H1 (cell line): ENCODE measurements at regions not wholly inside any gene's neighbourhood (a gene's known extent, or its start where the extent isn't known, plus 50 kb on each side); places are given as distances from the start of the nearest gene placed in this dataset.

Source experiments
- CTCF ChIA-PET: fragments of 300-600 bp; sonication (Branson Sonifier 250); formaldehyde crosslinking; loops from one replicate; lab custom pipeline; 2021; ENCODE audit not compliant: partially characterized antibody; lab: Charles Lee
- POLR2A ChIA-PET: fragments of 300-600 bp; sonication (Branson Sonifier 250); formaldehyde crosslinking; loops from one replicate; lab custom pipeline; 2021; ENCODE audit warnings: inconsistent platforms; ENCODE audit not compliant: partially characterized antibody; lab: Charles Lee
- DNase-seq, 2 experiments: peaks; one replicate each; pipeline versions ENCODE4 v3.0.0 to v3.0.0-alpha.2; 2010 to 2022; ENCODE audit warnings: low spot score in 2 of 2, low read depth in 1 of 2, mixed read lengths in 1 of 2
- FAIRE-seq: peaks from 2 replicates; lab custom pipeline; 2011; peaks lifted over from hg19 to GRCh38; lab: Jason Lieb, UNC
- H2AFZ ChIP-seq: 2 replicates; pipeline ENCODE4 v1.8.1; 2012; ENCODE audit warnings: low read length, inconsistent platforms
- H2AK5ac ChIP-seq: 2 replicates; pipeline ENCODE4 v1.6.1; 2013; ENCODE audit warnings: low read depth, low read length
- H2BK120ac ChIP-seq: replicated peaks from 2 replicates; pipeline ENCODE3; 2013; ENCODE audit warnings: low read depth, low read length, inconsistent platforms
- H2BK12ac ChIP-seq: 2 replicates; pipeline ENCODE4 v1.6.1; 2013; ENCODE audit warnings: low read depth, low read length
- H2BK15ac ChIP-seq: 2 replicates; pipeline ENCODE4 v1.6.1; 2013; ENCODE audit warnings: low read length
- H2BK20ac ChIP-seq: 2 replicates; pipeline ENCODE4 v1.6.1; 2013; ENCODE audit warnings: low read length
- H2BK5ac ChIP-seq: 2 replicates; pipeline ENCODE4 v1.6.1; 2013; ENCODE audit warnings: low read depth, low read length
- H3K14ac ChIP-seq: 2 replicates; pipeline ENCODE4 v1.6.1; 2013; ENCODE audit warnings: inconsistent platforms; ENCODE audit not compliant: insufficient read length
- H3K18ac ChIP-seq: 2 replicates; pipeline ENCODE4 v1.6.1; 2013; ENCODE audit warnings: low read length; ENCODE audit errors: extremely low read depth
- H3K23ac ChIP-seq: 2 replicates; pipeline ENCODE4 v1.6.1; 2013; ENCODE audit warnings: inconsistent platforms; ENCODE audit not compliant: insufficient read length
- H3K23me2 ChIP-seq: 2 replicates; pipeline ENCODE4 v1.6.1; 2013; ENCODE audit warnings: low read depth, low read length
- H3K27ac ChIP-seq: 2 replicates; pipeline ENCODE4 v1.6.1; 2011; ENCODE audit warnings: low read depth, low read length, inconsistent platforms
- H3K27me3 ChIP-seq, 4 experiments: replicated peaks in 1 of 4; 1 replicate in 1 of 4; 2 replicates in 3 of 4; pipeline versions ENCODE4 v1.6.1 to v1.8.1; 2011 to 2013; ENCODE audit warnings: low read length in 3 of 4, mild to moderate bottlenecking in 3 of 4, inconsistent platforms in 2 of 4, mixed read lengths in 2 of 4, moderate library complexity in 1 of 4; ENCODE audit not compliant: control insufficient read depth in 3 of 4, insufficient read depth in 3 of 4; ENCODE audit errors: extremely low read depth in 1 of 4
- H3K36me3 ChIP-seq, 4 experiments: 2 replicates each; pipeline versions ENCODE4 v1.6.1 to v1.8.1; 2011 to 2013; ENCODE audit warnings: mild to moderate bottlenecking in 4 of 4, low read length in 3 of 4, moderate library complexity in 2 of 4, control low read depth in 1 of 4, inconsistent platforms in 1 of 4; ENCODE audit not compliant: insufficient read depth in 4 of 4, control insufficient read depth in 2 of 4
- H3K4ac ChIP-seq: replicated peaks from 2 replicates; pipeline ENCODE3; 2013; ENCODE audit warnings: low read length, low read depth, mixed read lengths, inconsistent platforms; ENCODE audit not compliant: insufficient read length
- H3K4me1 ChIP-seq, 4 experiments: replicated peaks in 1 of 4; 1 replicate in 1 of 4; 2 replicates in 3 of 4; pipeline versions ENCODE4 v1.6.1 to v1.8.1; 2011 to 2013; ENCODE audit warnings: low read length in 3 of 4, inconsistent platforms in 2 of 4, mixed read lengths in 1 of 4; ENCODE audit not compliant: insufficient read depth in 4 of 4, control insufficient read depth in 3 of 4
- H3K4me2 ChIP-seq, 2 experiments: 2 replicates each; pipeline versions ENCODE4 v1.6.1 to v1.8.1; 2011 to 2013; ENCODE audit warnings: low read depth in 2 of 2, low read length in 2 of 2, control low read depth in 1 of 2, inconsistent platforms in 1 of 2, mild to moderate bottlenecking in 1 of 2; ENCODE audit not compliant: insufficient read depth in 1 of 2
- H3K4me3 ChIP-seq, 4 experiments: fragments of 200-600, 300-600 bp in 1 of 4; sonication (generic), shearing (Covaris generic), sonication (Bioruptor Twin) in 1 of 4; 2 replicates each; pipeline versions ENCODE4 v1.5.1 to v1.8.1; 2011 to 2016; ENCODE audit warnings: low read length in 4 of 4, low read depth in 3 of 4, control low read depth in 2 of 4, inconsistent platforms in 2 of 4, mild to moderate bottlenecking in 2 of 4, mixed read lengths in 1 of 4, moderate library complexity in 1 of 4; ENCODE audit not compliant: insufficient read depth in 2 of 4; ENCODE audit errors: extremely low read depth in 1 of 4
- H3K56ac ChIP-seq: replicated peaks from 2 replicates; pipeline ENCODE3; 2013; ENCODE audit warnings: low read depth, mild to moderate bottlenecking, mixed read lengths, low read length, inconsistent platforms; ENCODE audit not compliant: insufficient read length
- H3K79me1 ChIP-seq: 2 replicates; pipeline ENCODE4 v1.6.1; 2013; ENCODE audit warnings: low read depth, low read length, control low read depth
- H3K79me2 ChIP-seq, 2 experiments: 2 replicates each; pipeline versions ENCODE4 v1.6.1 to v1.8.1; 2012 to 2013; ENCODE audit warnings: low read length in 2 of 2, mild to moderate bottlenecking in 2 of 2, inconsistent platforms in 1 of 2; ENCODE audit not compliant: insufficient read depth in 2 of 2, control insufficient read depth in 1 of 2
- H3K9ac ChIP-seq, 4 experiments: replicated peaks in 1 of 4; 1 replicate in 1 of 4; 2 replicates in 3 of 4; pipeline versions ENCODE4 v1.6.1 to v1.8.1; 2011 to 2013; ENCODE audit warnings: low read depth in 3 of 4, low read length in 3 of 4, control low read depth in 2 of 4, mild to moderate bottlenecking in 2 of 4, moderate library complexity in 2 of 4, inconsistent platforms in 1 of 4; ENCODE audit errors: extremely low read depth in 1 of 4
- H3K9me3 ChIP-seq, 2 experiments: 2 replicates each; pipeline versions ENCODE4 v1.6.1 to v1.8.1; 2012 to 2013; ENCODE audit warnings: mild to moderate bottlenecking in 2 of 2, moderate library complexity in 2 of 2, control low read depth in 1 of 2, inconsistent platforms in 1 of 2, low read depth in 1 of 2, low read length in 1 of 2, mixed read lengths in 1 of 2; ENCODE audit not compliant: insufficient read depth in 2 of 2
- H4K20me1 ChIP-seq, 2 experiments: replicated peaks in 1 of 2; 2 replicates each; pipeline versions ENCODE3 to v1.8.1; 2011 to 2013; ENCODE audit warnings: inconsistent platforms in 2 of 2, low read length in 2 of 2, mild to moderate bottlenecking in 1 of 2; ENCODE audit not compliant: insufficient read depth in 2 of 2, control insufficient read depth in 1 of 2
- H4K5ac ChIP-seq: 2 replicates; pipeline ENCODE4 v1.6.1; 2013; ENCODE audit warnings: low read length, low read depth, mixed read lengths, inconsistent platforms; ENCODE audit not compliant: insufficient read length
- H4K8ac ChIP-seq: 2 replicates; pipeline ENCODE4 v1.8.0; 2013; ENCODE audit warnings: mild to moderate bottlenecking, moderate library complexity, low read length, inconsistent platforms; ENCODE audit not compliant: insufficient read depth; ENCODE audit errors: extremely low read depth
- H4K91ac ChIP-seq: replicated peaks from 2 replicates; pipeline ENCODE3; 2013; ENCODE audit warnings: low read length, mixed read lengths, inconsistent platforms; ENCODE audit not compliant: insufficient read length
- ASH2L ChIP-seq: fragments of 200-600, 300-600 bp; sonication (generic); IDR thresholded peaks from one replicate; pipeline ENCODE4 v1.7.1; 2017; ENCODE audit warnings: low read length
- BACH1 ChIP-seq: IDR thresholded peaks from 2 replicates; pipeline ENCODE4 v1.6.1; 2012; ENCODE audit warnings: low read length, improper control_type of control experiment
- CBX5 ChIP-seq: fragments of 300-800, 300-1000 bp; sonication (generic); IDR thresholded peaks from 2 replicates; pipeline ENCODE4 v1.7.1; 2016; ENCODE audit warnings: antibody characterized with exemption, low read length, low read depth
- CHD1 ChIP-seq: IDR thresholded peaks from 2 replicates; pipeline ENCODE4 v1.6.1; 2012; ENCODE audit warnings: low read depth, low read length, improper control_type of control experiment
- CREB1 ChIP-seq: IDR thresholded peaks from 2 replicates; pipeline ENCODE4 v1.6.1; 2012; ENCODE audit warnings: inconsistent platforms
- E2F6 ChIP-seq: IDR thresholded peaks from 2 replicates; pipeline ENCODE4 v1.6.1; 2012; ENCODE audit warnings: inconsistent platforms
- JUND ChIP-seq: IDR thresholded peaks from 2 replicates; pipeline ENCODE4 v1.6.1; 2011; ENCODE audit warnings: mild to moderate bottlenecking, improper control_type of control experiment, low read length
- MAFK ChIP-seq: IDR thresholded peaks from 2 replicates; pipeline ENCODE4 v1.6.1; 2012; ENCODE audit warnings: low read depth, mild to moderate bottlenecking, improper control_type of control experiment, low read length
- NANOG ChIP-seq: IDR thresholded peaks from 2 replicates; pipeline ENCODE4 v1.6.1; 2011; ENCODE audit warnings: low read length, low read depth, mild to moderate bottlenecking, inconsistent platforms; ENCODE audit not compliant: insufficient read depth, poor library complexity, severe bottlenecking
- NRF1 ChIP-seq: IDR thresholded peaks from 2 replicates; pipeline ENCODE4 v1.6.1; 2011; ENCODE audit warnings: mild to moderate bottlenecking, low read depth, low read length, improper control_type of control experiment
- POU5F1 ChIP-seq: IDR thresholded peaks from 2 replicates; pipeline ENCODE4 v1.6.1; 2011; ENCODE audit warnings: low read depth, mild to moderate bottlenecking, low read length, moderate library complexity
- RBBP5 ChIP-seq: IDR thresholded peaks from 2 replicates; pipeline ENCODE4 v1.7.1; 2012; ENCODE audit warnings: low read depth, mild to moderate bottlenecking, inconsistent platforms, low read length, moderate library complexity, borderline replicate concordance
- TBP ChIP-seq: IDR thresholded peaks from 2 replicates; pipeline ENCODE4 v1.6.1; 2011; ENCODE audit warnings: low read depth, low read length, improper control_type of control experiment
- USF2 ChIP-seq: IDR thresholded peaks from 2 replicates; pipeline ENCODE4 v1.6.1; 2011; ENCODE audit warnings: low read length, improper control_type of control experiment
- ZNF274 ChIP-seq: IDR thresholded peaks from 2 replicates; pipeline ENCODE4 v1.7.0; 2012; ENCODE audit warnings: low read length, borderline replicate concordance; ENCODE audit errors: extremely low read depth
- WGBS, 2 experiments: shearing (Covaris generic) in 1 of 2; methylation state at CpG; one replicate each; pipeline versions ENCODE4 v1.1.6 to v1.1.7; 2013 to 2015; ENCODE audit warnings: low lambda C conversion rate in 2 of 2, mixed read lengths in 2 of 2, inconsistent platforms in 1 of 2, low coverage in 1 of 2, missing lambda C conversion rate in 1 of 2; ENCODE audit not compliant: insufficient replicate concordance in 2 of 2, insufficient coverage in 1 of 2, insufficient read length in 1 of 2; ENCODE audit errors: extremely low coverage in 1 of 2, missing lambda C conversion rate in 1 of 2; 5-methylcytosine and 5-hydroxymethylcytosine counted together

- Histone ChIP-seq H2BK12ac (no peak overlapping the region), H3K4me2 (no peak overlapping the region), H3K14ac (no peak overlapping the region), H3K27me3 (no peaks in the 10 kb centered on the region), H3K4me3 (no peak overlapping the region), H4K5ac (no peak overlapping the region), H4K8ac (no peak overlapping the region), H2BK20ac (no peak overlapping the region), H3K9me3 (no peaks in the 10 kb centered on the region), H3K4ac (no peak overlapping the region), H2AK5ac (no peak overlapping the region), H3K27ac (no peak overlapping the region), H2BK120ac (no peak overlapping the region), H2BK5ac (no peak overlapping the region), H3K23ac (no peak overlapping the region), H3K4me1 (no peaks in the 10 kb centered on the region), H3K23me2 (no peaks in the 10 kb centered on the region), H3K79me2 (no peaks in the 10 kb centered on the region), H3K79me1 (no peaks in the 10 kb centered on the region), H3K36me3 (no peaks in the 10 kb centered on the region), H3K18ac (no peak overlapping the region), H2BK15ac (no peak overlapping the region), H2AFZ (peak overlapping the region; percentile 62), H3K9ac (no peak overlapping the region), H4K20me1 (no peaks in the 10 kb centered on the region), H3K56ac (no peak overlapping the region), H4K91ac (no peak overlapping the region)
- CTCF ChIA-PET = interaction anchor here (1.2 to 4.0 kb wide), 4 partner anchors 14 to 488 kb away, joined by 4 to 14 read pairs (median 6); partner anchors contain the start of gene UNC5C
- no peak for FAIRE-seq
- 89% methylated on average over 3 of the region's 3 CpGs; no CpG with 5 or more reads in 1 of the 2 experiments for WGBS, 2 experiments
- DNase-seq = no peak
- POLR2A ChIA-PET = no interaction called here
- TF ChIP-seq POU5F1 (no peak), CHD1 (no peak), CBX5 (no peak), NANOG (no peak), ASH2L (no peak), ZNF274 (no peak), USF2 (no peak), E2F6 (no peak), BACH1 (no peak), MAFK (no peak), TBP (no peak), NRF1 (no peak), RBBP5 (no peak), JUND (no peak), CREB1 (no peak)
These were observed 196.9 kb downstream of the PDHA2 start for GRCh38 chr4:96036781-96037180.
